Stimulated activated CD8-positive, alpha-beta memory T cell treated with anti-CD3 and anti-CD28 coated beads, Interleukin-2, amount 100 ng/mL, for 48 hours (primary cell): ENCODE measurements at regions not wholly inside any gene's neighbourhood (a gene's known extent, or its start where the extent isn't known, plus 50 kb on each side); places are given as distances from the start of the nearest gene placed in this dataset.

Source experiments
- DNase-seq, 2 donors: peaks; one replicate each; pipeline ENCODE4 v3.0.0-alpha.2; 2020; ENCODE audit warnings: low read depth in 2 of 2

DNA sequence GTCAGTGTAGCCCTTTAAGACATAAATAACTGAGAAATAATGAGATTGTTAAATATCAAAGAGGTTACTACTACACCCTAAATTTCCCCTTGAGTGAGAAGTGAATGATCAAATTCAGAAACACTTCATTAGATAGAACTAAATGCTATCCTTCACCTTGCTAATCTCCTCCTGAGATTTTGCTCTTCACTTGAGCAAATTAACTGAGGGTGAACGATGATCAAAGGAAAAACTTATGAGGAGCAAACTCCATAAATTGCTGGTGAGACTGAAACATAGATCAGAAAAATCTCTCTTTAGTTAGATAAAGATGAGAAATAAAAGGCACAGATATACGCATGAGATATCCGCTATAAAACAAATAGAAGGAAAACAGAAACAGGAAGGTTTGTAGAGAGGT is 63.1 kb upstream of the TANC1 start:
- DNase-seq: no peak

DNA sequence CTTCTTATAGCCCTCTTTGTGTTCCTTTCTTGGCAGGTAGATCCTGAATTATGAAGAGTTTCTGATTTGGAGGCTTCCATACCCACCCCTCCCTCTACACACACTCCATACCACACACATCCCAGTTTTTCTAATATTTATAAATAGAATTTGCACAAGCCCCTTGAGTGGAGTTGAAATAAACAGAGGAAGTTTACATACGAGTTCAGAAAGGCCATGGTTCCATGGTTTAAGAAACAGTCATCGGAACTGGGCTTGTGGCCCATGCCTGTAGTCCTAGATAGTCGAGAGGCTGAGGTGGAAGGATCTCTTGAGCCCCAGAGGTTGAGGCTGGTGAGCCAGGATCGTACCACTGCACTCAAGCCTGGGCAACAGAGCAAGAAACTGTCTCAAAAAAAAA is 62.7 kb upstream of the TANC1 start:
- no peak for DNase-seq

DNA sequence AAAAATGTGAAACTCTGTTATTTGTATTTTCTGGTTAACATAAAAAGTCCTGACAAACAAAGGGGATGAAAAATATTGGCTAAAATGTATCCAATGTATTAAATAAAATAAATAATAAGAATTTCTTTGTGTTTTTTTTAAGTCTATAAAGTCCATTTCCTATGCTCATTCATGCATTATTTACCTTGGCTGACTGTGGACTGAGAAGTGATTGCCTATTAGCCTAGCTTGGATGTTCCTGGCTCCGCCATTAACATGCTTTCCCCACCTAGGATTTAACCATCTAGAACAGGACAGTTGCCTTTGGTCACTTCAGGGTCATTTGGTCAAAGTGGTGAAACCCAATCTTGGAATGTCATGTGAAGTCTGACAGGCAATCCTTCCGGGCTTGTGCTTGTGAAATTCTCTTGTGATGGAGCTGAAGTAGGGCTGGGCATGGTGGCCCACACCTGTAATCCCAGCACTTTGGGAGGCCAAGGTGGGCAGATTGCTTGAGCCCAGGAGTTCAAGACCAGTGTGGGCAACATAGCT is 60.4 kb upstream of the TANC1 start:
- DNase-seq: no peak

DNA sequence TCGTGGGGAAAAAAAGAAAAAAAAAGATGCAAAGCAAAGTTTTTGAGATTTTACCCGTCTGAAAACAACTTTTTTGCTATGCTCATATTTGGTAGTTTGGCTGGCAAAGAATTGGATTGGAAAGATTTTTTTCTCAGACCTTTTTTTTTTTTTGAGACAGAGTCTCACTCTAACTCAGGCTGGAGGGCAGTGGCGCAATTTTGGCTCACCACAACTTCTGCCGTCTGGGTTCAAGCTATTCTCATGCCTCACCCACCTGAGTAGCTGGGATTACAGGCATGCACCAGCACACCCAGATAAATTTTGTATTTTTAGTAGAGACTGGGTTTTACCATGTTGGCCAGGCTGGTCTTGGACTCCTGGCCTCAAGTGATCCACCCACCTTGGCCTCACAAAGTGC is 56.3 kb upstream of the TANC1 start:
- DNase-seq: no peak

DNA sequence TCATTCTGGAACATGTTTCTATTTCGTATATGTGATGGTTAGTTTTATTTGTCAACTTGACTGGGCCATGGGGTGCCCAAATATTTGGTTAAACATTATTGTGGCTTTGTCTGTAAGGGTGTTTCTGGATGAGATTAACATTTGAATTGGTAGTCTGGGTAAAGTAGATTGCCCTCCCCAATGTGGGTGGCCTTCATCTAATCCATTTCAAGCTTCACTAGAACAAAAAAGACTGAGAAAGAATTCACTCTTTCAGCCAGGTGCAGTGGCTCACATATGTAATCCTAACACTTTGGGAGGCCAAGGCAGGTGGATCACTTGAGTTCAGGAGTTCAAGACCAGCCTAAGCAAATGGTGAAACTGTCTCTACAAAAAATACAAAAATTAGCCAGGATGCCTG is 55.7 kb upstream of the TANC1 start:
- no peak for DNase-seq

DNA sequence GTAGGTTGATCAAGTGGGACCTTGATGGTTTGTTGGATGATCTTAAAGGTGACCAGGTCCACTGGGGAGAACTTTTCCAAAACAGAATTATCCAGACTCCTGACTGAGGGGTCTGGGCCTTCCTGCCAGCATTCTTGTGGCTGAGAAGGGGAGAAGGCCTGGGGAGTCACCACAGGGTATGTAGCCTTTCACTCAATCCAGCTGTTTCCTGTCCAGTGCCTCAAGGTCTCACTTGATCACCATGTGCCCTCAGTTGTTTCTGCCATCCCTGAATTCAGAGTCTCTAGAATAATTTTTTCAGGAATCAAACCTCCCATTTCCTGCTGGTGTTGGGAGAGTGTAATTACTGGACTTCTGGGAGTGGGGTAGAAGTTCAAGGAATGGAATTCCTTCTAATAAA is 54.4 kb upstream of the TANC1 start:
- DNase-seq: no peak

DNA sequence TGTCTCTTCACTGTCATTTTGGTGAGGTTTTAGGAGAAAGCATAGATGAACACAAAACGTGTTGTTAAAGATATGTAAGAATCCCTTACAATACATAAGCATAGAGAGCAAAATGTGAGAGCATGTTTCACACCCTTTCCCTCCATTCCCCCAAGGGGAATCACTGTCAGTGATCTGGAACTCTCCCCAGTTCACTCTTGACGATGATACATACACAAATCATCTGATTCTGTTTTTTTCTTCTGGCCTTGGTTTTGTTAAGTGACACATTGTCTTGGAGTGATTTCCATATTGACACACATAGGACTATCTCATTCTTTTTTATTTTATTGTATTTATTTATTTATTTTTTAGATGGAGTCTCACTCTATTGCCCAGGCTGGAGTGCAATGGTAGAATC is 53.7 kb upstream of the TANC1 start:
- DNase-seq: no peak

DNA sequence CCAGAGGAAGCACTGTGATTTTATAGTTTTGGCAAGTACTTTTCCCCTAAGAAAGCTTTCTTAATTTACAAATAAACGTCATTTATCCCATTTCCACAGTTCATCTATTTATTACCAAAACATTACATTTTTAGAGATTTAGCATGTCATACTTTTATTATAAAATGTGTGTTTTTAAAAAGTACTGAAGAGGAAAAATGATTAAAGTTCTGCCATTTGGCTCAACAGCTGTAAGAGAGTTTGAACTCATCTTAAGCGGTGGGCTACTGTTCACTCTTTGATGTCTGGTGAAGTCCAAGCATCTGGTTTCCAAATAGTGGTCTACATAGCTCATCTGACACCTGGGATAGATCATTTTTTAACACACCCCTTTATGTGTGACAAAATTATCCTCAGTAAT is 51.3 kb upstream of the TANC1 start:
- no peak for DNase-seq

DNA sequence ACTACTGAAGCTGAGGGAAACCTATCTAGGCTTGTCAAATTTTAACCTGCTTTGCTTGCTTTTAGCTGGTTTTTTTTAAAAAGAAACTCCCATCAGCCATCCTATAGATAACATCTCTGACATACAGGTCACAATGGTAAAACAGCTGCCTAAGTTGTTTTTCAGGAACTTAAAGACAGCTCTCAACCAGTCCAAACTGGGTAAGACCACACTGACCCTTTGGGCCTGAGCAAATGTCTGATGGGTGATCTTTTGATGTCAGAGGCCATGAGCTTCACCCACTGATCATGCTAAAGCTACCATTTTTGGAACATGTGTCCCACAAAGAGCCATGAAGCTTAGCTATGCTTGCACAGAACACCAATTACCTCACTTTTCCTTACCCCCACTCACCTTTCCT is 50.0 kb upstream of the TANC1 start:
- DNase-seq: no peak
